ENCODE measurements at regions not wholly inside any gene's neighbourhood (a gene's known extent, or its start where the extent isn't known, plus 50 kb on each side); places are given as distances from the start of the nearest gene placed in this dataset.
"Not testable (repeated sequence)": the region's sequence is repeated elsewhere in the genome, so short reads cannot be mapped to it uniquely, and the experiment has no call there.

GRCh38 chr15:34523849-34524248 is 59.6 kb downstream of the GOLGA8B start:
- H3K4me2 ChIP-seq (ENCODE audit: insufficient read depth in 1 of 2, low read depth in 2 of 2, low read length in 2 of 2); H3K79me2 ChIP-seq (ENCODE audit: control insufficient read depth in 1 of 2, insufficient read depth in 2 of 2, low read length in 2 of 2); H3K4ac ChIP-seq (replicated peaks; ENCODE audit: insufficient read length, low read depth, low read length); H3K23me2 ChIP-seq (ENCODE audit: low read depth, low read length); H3K23ac ChIP-seq (ENCODE audit: insufficient read length); H2BK12ac ChIP-seq (ENCODE audit: low read depth, low read length); DNase-seq (ENCODE audit: low read depth in 1 of 2, low spot score in 2 of 2); H2BK15ac ChIP-seq (ENCODE audit: low read length); H2AK5ac ChIP-seq (ENCODE audit: low read depth, low read length); H3K9me3 ChIP-seq (ENCODE audit: insufficient read depth in 2 of 2, low read depth in 1 of 2, low read length in 1 of 2); H2BK5ac ChIP-seq (ENCODE audit: low read depth, low read length); H3K56ac ChIP-seq (replicated peaks; ENCODE audit: insufficient read length, low read depth, low read length); H4K20me1 ChIP-seq (replicated peaks in 1 of 2; ENCODE audit: control insufficient read depth in 1 of 2, insufficient read depth in 2 of 2, low read length in 2 of 2); H4K5ac ChIP-seq (ENCODE audit: insufficient read length, low read depth, low read length); H3K4me3 ChIP-seq (ENCODE audit: extremely low read depth in 1 of 4, insufficient read depth in 2 of 4, low read depth in 3 of 4, low read length in 4 of 4); H4K8ac ChIP-seq (ENCODE audit: extremely low read depth, insufficient read depth, low read length); H3K18ac ChIP-seq (ENCODE audit: extremely low read depth, low read length); H3K79me1 ChIP-seq (ENCODE audit: low read depth, low read length); H2AFZ ChIP-seq (ENCODE audit: low read length); H3K14ac ChIP-seq (ENCODE audit: insufficient read length); H2BK20ac ChIP-seq (ENCODE audit: low read length); POLR2A ChIA-PET (ENCODE audit: partially characterized antibody); FAIRE-seq; H3K27ac ChIP-seq (ENCODE audit: low read depth, low read length); H3K9ac ChIP-seq (replicated peaks in 1 of 4; ENCODE audit: extremely low read depth in 1 of 4, low read depth in 3 of 4, low read length in 3 of 4); H3K4me1 ChIP-seq (replicated peaks in 1 of 4; ENCODE audit: control insufficient read depth in 3 of 4, insufficient read depth in 4 of 4, low read length in 3 of 4); H2BK120ac ChIP-seq (replicated peaks; ENCODE audit: low read depth, low read length); H3K27me3 ChIP-seq (replicated peaks in 1 of 4; ENCODE audit: control insufficient read depth in 3 of 4, extremely low read depth in 1 of 4, insufficient read depth in 3 of 4, low read length in 3 of 4); H3K36me3 ChIP-seq (ENCODE audit: control insufficient read depth in 2 of 4, insufficient read depth in 4 of 4, low read length in 3 of 4); CTCF ChIA-PET (ENCODE audit: partially characterized antibody); H4K91ac ChIP-seq (replicated peaks; ENCODE audit: insufficient read length, low read length): not testable (repeated sequence)
- WGBS, 2 experiments (ENCODE audit: extremely low coverage in 1 of 2, insufficient coverage in 1 of 2, insufficient read length in 1 of 2, insufficient replicate concordance in 2 of 2, low coverage in 1 of 2, low lambda C conversion rate in 2 of 2, missing lambda C conversion rate in 1 of 2) = no CpG with 5 or more reads among the region's 12 CpGs

GRCh38 chr15:34522601-34523000 is 60.9 kb downstream of the GOLGA8B start:
- H2BK120ac ChIP-seq (replicated peaks; ENCODE audit: low read depth, low read length); H3K23ac ChIP-seq (ENCODE audit: insufficient read length); H3K18ac ChIP-seq (ENCODE audit: extremely low read depth, low read length); H4K91ac ChIP-seq (replicated peaks; ENCODE audit: insufficient read length, low read length); H3K4ac ChIP-seq (replicated peaks; ENCODE audit: insufficient read length, low read depth, low read length); H4K5ac ChIP-seq (ENCODE audit: insufficient read length, low read depth, low read length); H2AK5ac ChIP-seq (ENCODE audit: low read depth, low read length); H4K20me1 ChIP-seq (replicated peaks in 1 of 2; ENCODE audit: control insufficient read depth in 1 of 2, insufficient read depth in 2 of 2, low read length in 2 of 2); H2AFZ ChIP-seq (ENCODE audit: low read length); H3K79me2 ChIP-seq (ENCODE audit: control insufficient read depth in 1 of 2, insufficient read depth in 2 of 2, low read length in 2 of 2); FAIRE-seq; H3K79me1 ChIP-seq (ENCODE audit: low read depth, low read length); POLR2A ChIA-PET (ENCODE audit: partially characterized antibody); H3K9ac ChIP-seq (replicated peaks in 1 of 4; ENCODE audit: extremely low read depth in 1 of 4, low read depth in 3 of 4, low read length in 3 of 4); H2BK15ac ChIP-seq (ENCODE audit: low read length); H3K27ac ChIP-seq (ENCODE audit: low read depth, low read length); H2BK12ac ChIP-seq (ENCODE audit: low read depth, low read length); H2BK5ac ChIP-seq (ENCODE audit: low read depth, low read length); H3K14ac ChIP-seq (ENCODE audit: insufficient read length); CTCF ChIA-PET (ENCODE audit: partially characterized antibody); H3K36me3 ChIP-seq (ENCODE audit: control insufficient read depth in 2 of 4, insufficient read depth in 4 of 4, low read length in 3 of 4); H3K4me2 ChIP-seq (ENCODE audit: insufficient read depth in 1 of 2, low read depth in 2 of 2, low read length in 2 of 2); H3K9me3 ChIP-seq (ENCODE audit: insufficient read depth in 2 of 2, low read depth in 1 of 2, low read length in 1 of 2); H3K56ac ChIP-seq (replicated peaks; ENCODE audit: insufficient read length, low read depth, low read length); H4K8ac ChIP-seq (ENCODE audit: extremely low read depth, insufficient read depth, low read length); H3K4me1 ChIP-seq (replicated peaks in 1 of 4; ENCODE audit: control insufficient read depth in 3 of 4, insufficient read depth in 4 of 4, low read length in 3 of 4); H3K23me2 ChIP-seq (ENCODE audit: low read depth, low read length); H2BK20ac ChIP-seq (ENCODE audit: low read length); H3K4me3 ChIP-seq (ENCODE audit: extremely low read depth in 1 of 4, insufficient read depth in 2 of 4, low read depth in 3 of 4, low read length in 4 of 4); DNase-seq (ENCODE audit: low read depth in 1 of 2, low spot score in 2 of 2); H3K27me3 ChIP-seq (replicated peaks in 1 of 4; ENCODE audit: control insufficient read depth in 3 of 4, extremely low read depth in 1 of 4, insufficient read depth in 3 of 4, low read length in 3 of 4): not testable (repeated sequence)
- 63% methylated on average over 4 of the region's 12 CpGs; no CpG with 5 or more reads in 1 of the 2 experiments for WGBS, 2 experiments (ENCODE audit: extremely low coverage in 1 of 2, insufficient coverage in 1 of 2, insufficient read length in 1 of 2, insufficient replicate concordance in 2 of 2, low coverage in 1 of 2, low lambda C conversion rate in 2 of 2, missing lambda C conversion rate in 1 of 2)

All from H1 (cell line).